HG03442 (cell line): ENCODE measurements at regions not wholly inside any gene's neighbourhood (a gene's known extent, or its start where the extent isn't known, plus 50 kb on each side); places are given as distances from the start of the nearest gene placed in this dataset.

Source experiments
- ATAC-seq: cut with Tn5 transposase; IDR thresholded peaks from one replicate; pipeline ENCODE4 v1.9.1; 2021; ENCODE audit warnings: mild to moderate bottlenecking, moderate library complexity; ENCODE audit not compliant: unreplicated experiment

- ATAC-seq, result no peak
These were observed 166.0 kb upstream of the MDFIC start for GRCh38 chr7:114755856-114756255.

GRCh38 chr7:114758661-114759227 lies 163.2 kb upstream of the MDFIC start:
- ATAC-seq, result no peak

DNA sequence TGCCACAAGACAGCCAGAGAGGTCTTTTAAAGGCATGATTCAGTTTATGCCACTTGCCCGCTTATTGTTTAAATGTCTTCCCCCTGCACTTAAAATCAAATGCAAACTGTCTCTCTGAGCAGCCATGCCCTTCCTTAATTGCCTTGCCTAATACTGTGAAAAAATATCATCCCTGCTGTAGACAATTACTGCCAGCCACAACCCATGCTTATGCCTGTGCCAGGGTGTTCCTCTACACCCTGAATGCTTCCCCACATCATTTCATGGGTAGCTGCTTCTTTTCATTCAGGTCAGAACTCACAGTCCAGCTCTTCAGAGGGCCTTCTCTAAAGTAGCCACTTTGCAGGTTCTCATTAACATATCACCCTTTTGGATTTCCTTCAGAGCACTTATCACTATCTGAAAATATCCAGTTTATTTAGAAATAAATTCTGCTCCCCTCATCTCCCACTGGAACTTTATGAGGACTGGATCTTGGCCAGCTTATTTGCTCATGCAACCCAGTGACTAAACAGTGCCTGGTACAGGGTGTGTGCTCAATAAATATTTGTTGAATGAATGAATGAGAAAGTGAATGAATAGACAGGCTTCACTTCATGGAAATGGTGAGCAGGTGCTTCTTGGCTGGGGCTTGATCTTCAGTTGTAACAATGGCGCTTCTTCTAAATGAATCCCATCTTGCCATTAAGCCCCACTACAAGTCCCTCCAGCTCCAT lies 162.4 kb upstream of the MDFIC start:
- no peak for ATAC-seq

DNA sequence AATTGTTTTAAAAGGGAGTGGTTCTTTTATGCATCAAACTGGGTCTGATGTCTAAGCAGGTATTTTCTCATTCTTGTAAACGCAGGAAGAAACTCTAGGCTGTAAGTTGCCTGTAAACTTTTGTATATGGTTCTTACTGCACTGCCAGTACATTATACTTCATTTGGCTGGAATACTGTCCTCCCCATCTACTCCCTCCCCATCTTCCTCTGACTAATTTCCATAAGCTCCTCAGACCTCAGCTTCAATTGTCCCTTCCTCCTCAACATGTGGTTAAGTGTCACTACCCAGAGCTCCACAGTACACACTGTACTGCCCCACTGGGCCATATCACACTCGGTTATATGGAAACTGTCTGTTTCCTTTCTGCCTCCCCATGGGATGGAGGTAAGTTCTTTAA lies 161.4 kb upstream of the MDFIC start:
- ATAC-seq, result no peak

GRCh38 chr7:114761973-114762372 lies 159.9 kb upstream of the MDFIC start:
- no peak for ATAC-seq

GRCh38 chr7:114765331-114766040 lies 156.4 kb upstream of the MDFIC start:
- no peak for ATAC-seq

- ATAC-seq, result no peak
These were observed 155.9 kb upstream of the MDFIC start for GRCh38 chr7:114766041-114766356.

- ATAC-seq, result no peak
These were observed 144.6 kb upstream of the MDFIC start for GRCh38 chr7:114777288-114777687.

- no peak for ATAC-seq
These were observed 138.4 kb upstream of the MDFIC start for GRCh38 chr7:114783508-114783907.

GRCh38 chr7:114784177-114784576 lies 137.7 kb upstream of the MDFIC start:
- ATAC-seq, result no peak

DNA sequence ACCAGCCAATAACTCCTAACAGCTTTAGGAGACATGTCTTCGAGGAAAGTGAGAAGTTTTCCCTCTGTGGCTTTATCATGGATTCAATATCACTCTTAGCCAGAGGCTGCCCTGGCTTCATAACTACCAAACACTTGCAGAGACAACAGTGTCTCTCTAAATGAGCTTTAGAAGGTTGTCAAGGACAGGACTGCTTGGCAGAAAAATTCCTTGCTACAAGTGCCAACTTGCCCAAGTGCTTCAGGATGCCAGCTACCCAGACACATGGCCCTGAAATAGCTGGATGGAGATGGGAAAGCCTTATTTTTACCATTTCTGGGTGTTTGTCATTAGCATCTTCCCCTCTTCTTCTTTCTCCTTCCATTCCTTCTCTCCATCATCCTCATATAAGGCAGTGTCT lies 137.1 kb upstream of the MDFIC start:
- ATAC-seq, result no peak

DNA sequence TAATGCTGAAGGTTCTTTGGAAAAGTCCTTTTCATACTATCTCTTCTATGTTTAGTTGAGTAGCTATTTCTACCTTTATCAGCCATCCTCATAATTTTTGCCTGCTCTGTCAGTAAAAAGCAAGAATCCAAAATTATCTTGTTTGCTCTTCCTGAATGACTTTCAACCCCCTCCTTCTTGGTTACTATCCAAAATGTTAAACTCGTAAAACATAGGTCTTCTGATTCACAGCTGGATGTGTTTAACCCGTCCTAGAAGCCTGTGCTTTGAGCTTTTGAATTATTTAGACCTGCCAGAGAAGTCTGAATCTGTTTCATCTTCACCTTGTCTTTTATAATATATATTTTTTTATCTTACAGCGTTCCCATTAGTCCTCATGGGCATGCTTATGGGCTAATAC lies 136.4 kb upstream of the MDFIC start:
- no peak for ATAC-seq

DNA sequence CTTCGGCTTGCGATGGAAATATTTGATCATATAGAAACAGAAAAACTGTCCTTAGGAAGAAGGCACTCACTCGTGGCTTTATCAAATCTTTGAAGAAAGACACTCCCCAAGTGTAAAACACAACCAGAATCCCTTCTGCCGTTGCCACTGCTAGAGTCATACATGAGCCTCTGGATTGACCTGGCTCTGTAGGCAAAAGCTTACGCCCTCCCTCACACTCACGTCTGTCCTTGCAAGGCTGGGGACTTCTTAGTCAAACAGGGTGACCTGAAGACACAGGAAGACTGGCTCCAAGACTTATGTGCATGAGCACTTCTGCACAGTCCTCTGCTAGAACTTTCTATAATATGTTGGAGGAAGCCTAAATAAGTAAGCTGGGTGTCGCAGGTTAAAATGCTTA lies 135.4 kb upstream of the MDFIC start:
- no peak for ATAC-seq

DNA sequence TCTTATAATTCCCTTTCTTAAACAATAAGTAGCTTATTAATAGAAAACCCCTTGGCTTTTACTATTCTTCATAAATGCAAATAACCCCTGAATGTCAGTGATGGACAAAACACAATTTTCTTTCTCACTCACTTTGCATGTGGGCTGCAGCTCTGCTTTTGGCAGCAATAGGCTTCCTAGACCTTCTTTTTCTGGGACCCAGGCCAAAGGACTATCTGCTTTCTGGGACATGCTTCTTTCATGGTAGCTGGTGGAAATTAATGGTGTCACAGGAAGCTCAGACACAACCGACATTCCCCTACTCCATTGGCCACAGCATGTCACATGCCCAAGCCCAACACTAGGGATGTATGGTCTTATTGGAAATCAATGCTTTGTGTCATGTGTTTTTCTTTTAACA lies 134.3 kb upstream of the MDFIC start:
- ATAC-seq, result no peak

- ATAC-seq, result no peak
These were observed 133.2 kb upstream of the MDFIC start for GRCh38 chr7:114788706-114789105.

- no peak for ATAC-seq
These were observed 132.7 kb upstream of the MDFIC start for GRCh38 chr7:114789161-114789560.

DNA sequence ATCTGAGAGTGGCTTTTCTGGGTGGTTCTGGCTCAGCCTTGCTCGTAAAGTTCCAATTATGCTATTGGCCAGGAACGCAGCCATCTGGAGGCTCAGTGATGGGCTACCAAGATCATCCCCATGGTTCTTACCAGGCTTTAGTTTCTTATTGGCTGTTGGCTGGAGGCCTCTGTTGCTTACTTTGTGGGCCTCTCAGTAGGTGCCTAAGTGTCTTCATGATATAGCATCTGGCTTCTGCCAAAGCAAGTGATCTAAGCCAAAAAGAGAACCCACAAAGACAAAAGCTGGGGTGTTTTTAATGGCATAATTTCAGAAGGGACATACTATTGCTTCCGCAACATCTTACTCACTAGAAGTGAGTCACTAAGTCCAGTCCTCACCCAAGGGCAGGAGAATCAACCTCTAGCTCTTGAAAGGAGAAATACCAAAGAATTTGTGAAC lies 132.0 kb upstream of the MDFIC start:
- no peak for ATAC-seq

GRCh38 chr7:114790521-114790920 lies 131.4 kb upstream of the MDFIC start:
- no peak for ATAC-seq

DNA sequence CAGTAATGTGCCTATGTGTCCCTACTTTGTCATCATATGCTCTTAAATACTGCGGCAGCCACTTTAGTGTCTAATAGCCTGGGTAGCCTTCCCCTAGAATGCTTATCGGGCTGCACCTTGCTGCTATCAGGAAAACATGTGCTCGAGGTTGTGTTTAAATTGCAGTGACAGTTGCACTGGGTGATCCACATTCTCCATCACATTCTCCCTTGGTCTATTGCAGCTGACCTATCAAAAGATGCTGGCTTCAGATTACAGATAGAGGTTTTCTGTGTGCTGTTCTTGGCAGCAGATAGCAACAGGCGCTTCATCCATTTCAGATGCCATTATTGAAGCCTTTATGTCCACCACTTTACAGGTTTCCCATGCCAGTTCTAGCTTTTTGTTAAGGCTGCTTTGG lies 130.1 kb upstream of the MDFIC start:
- ATAC-seq, result no peak

DNA sequence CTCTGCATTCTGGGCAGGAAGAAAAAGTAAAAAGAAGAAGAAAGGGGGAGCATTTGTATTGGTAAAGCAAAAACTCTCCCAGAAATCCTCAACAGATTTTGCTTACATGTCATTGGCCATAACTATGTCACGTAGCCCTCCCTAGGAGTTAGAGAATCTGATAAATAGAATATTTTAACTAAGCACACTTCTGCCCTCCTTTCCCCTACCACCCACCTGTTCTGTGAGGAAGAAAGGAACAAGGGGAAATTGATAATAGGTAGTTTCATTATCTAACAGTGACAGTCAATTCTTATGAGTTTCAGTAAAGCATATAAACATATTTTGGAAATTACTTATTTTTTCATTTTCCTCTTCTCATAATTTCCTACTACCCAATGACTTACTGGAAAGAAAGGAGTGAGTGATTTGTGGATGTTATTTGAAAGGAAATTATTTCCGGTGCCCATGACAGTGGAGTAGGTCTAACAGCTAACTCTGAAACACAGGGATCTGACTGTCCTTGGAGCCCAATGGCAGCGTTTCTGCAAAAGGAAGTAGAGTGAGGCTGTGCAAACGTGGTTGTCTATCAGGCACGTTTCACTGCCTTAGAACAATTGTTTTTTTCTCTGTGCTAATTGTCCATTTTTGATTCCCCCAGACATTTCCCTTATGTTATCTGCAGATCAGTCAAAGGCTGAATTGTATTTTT lies 128.6 kb upstream of the MDFIC start:
- no peak for ATAC-seq

- ATAC-seq, result no peak
These were observed 126.4 kb upstream of the MDFIC start for GRCh38 chr7:114795475-114795874.

DNA sequence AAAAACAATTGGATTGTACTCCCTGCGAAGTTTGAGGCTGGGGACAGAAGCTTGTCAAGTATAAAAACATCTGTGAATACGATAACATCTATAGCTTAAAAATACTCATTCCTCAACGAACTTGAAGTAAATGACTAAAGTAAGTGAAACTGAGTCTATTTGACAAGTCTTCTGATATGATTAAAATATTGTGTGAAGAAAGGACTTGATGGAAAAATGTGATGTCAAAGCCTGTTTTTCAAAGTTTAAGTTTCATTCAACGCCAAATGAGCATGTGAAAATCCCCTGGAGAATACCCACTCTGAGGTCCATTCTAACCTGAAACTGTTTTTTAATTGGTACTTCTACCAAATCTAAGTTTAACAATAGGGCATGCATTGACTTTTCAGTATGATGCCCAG lies 122.3 kb upstream of the MDFIC start:
- ATAC-seq, result peak; percentile 36
